HEK293T (cell line): ENCODE measurements at regions not wholly inside any gene's neighbourhood (a gene's known extent, or its start where the extent isn't known, plus 50 kb on each side); places are given as distances from the start of the nearest gene placed in this dataset.

Experiments
- ARNT ChIP-seq: fragments of 450-650 bp; IDR thresholded peaks from 2 replicates; pipeline ENCODE4 v1.6.1; 2017; ENCODE audit warnings: mild to moderate bottlenecking
- BHLHE40 ChIP-seq: fragments of 450-650 bp; IDR thresholded peaks from 2 replicates; pipeline ENCODE4 v1.6.1; 2016; ENCODE audit warnings: mild to moderate bottlenecking, moderate library complexity, borderline replicate concordance
- CTBP1 ChIP-seq: fragments of 450-650 bp; IDR thresholded peaks from 2 replicates; pipeline ENCODE4 v1.6.1; 2016; ENCODE audit warnings: borderline replicate concordance
- FOXA1 ChIP-seq: fragments of 450-650 bp; IDR thresholded peaks from 2 replicates; pipeline ENCODE4 v1.6.1; 2016; ENCODE audit warnings: mild to moderate bottlenecking
- HDGF ChIP-seq: fragments of 450-650 bp; IDR thresholded peaks from 2 replicates; pipeline ENCODE4 v1.6.1; 2017; ENCODE audit warnings: antibody characterized with exemption, borderline replicate concordance
- L3MBTL2 ChIP-seq: fragments of 450-650 bp; conservative IDR thresholded peaks from 2 replicates; pipeline ENCODE4 v1.6.1; 2016; ENCODE audit warnings: mild to moderate bottlenecking
- NFRKB ChIP-seq: fragments of 450-650 bp; IDR thresholded peaks from 2 replicates; pipeline ENCODE4 v1.6.1; 2016; ENCODE audit warnings: mild to moderate bottlenecking, moderate library complexity
- SUZ12 ChIP-seq: fragments of 450-650 bp; IDR thresholded peaks from 2 replicates; pipeline ENCODE4 v1.6.1; 2016; ENCODE audit warnings: mild to moderate bottlenecking

DNA sequence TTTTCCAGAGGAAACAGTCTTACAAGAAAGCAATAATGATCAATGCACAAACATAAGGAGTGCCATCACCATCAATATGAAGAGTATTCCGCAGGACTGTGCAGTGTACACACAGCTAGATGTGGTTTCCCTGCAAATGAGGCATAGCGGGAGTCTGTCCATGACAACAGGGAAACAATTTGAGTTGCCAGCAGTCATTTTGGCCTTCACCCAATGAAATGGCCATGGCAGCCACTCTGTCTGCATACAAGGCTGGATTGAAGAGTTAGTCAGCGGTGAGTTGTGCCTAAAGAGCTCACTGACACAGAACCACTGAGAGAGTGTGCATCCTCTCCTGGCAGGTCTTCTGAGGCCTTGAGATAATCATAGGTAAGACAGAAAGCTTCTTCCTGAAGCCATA is 303.3 kb downstream of the IPMK start:
- TF ChIP-seq SUZ12: no peak
- no peak for TF ChIP-seq NFRKB
- TF ChIP-seq CTBP1: no peak
- TF ChIP-seq L3MBTL2: no peak
- TF ChIP-seq FOXA1: no peak
- TF ChIP-seq BHLHE40: no peak
- TF ChIP-seq ARNT: no peak
- no peak for TF ChIP-seq HDGF
